ENCODE measurements at regions not wholly inside any gene's neighbourhood (a gene's known extent, or its start where the extent isn't known, plus 50 kb on each side); places are given as distances from the start of the nearest gene placed in this dataset.

DNA sequence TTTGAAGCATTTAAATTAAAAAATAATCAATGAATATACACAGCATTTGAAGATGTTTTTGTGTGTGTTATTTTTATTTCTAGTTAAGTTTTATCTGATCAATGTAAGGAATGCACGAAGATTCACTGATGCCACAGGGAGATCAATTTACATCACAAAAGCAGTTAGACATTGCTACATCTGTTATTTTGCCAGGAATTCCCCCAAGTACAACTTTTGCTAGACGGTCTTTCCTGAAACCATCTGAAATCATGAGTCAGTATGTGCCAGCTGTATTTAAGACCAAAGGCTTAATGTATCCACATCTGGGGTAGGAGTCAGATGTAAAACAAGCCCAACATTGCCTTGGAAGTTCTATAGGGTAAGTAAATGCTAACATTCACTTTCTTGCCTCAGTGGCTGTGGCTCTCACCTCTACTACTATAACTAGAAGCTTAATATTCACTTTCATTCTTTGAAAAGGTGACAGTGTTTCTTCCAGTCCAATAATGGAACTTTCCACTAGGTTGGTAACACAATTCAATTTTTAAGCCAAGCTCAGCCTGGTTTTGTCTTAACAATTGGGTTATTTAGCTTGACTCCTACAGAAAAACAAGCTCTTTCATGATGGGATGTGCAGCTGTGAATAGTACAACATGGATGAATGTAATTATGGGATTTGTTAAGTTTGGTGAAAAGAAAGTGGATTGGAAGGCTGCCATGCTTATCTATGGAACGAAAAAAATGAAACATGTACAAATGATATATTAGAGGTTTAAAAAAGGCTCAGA, 385.4 kb upstream of the TMEM132C start:
- no peak overlapping the region for H3K9ac ChIP-seq
- H3K4me1 ChIP-seq (ENCODE audit: insufficient read depth): no peaks in the 10 kb centered on the region
- in situ Hi-C loops (cut with MboI): no loop called here
- no peak overlapping the region for H3K27ac ChIP-seq
- H2AFZ ChIP-seq: no peak overlapping the region
- TF ChIP-seq EZH2phosphoT487 (IDR thresholded peaks at IDR 0.05; ENCODE audit: insufficient read depth, low read depth) (no peak), EZH2 (IDR thresholded peaks at IDR 0.05; ENCODE audit: insufficient read depth, poor library complexity, severe bottlenecking) (no peak)
- no peaks in the 10 kb centered on the region for H3K36me3 ChIP-seq (ENCODE audit: low read depth)
- H3K9me2 ChIP-seq (ENCODE audit: insufficient read depth): no peaks in the 10 kb centered on the region
- no peaks in the 10 kb centered on the region for H3F3A ChIP-seq (ENCODE audit: insufficient read depth)
- 40 to 47% methylated on average over 3 of the region's 3 CpGs for WGBS, 2 experiments (ENCODE audit: low coverage in 1 of 2, low lambda C conversion rate in 2 of 2, missing lambda C conversion rate in 2 of 2)
- no peaks in the 10 kb centered on the region for H3K27me3 ChIP-seq (replicated peaks; ENCODE audit: insufficient read depth)
- no peak overlapping the region for H3K4me2 ChIP-seq (ENCODE audit: unreplicated experiment)
- H4K20me1 ChIP-seq (ENCODE audit: insufficient read depth): no peaks in the 10 kb centered on the region
- no peak for DNase-seq
- no peaks in the 10 kb centered on the region for H3K9me3 ChIP-seq (ENCODE audit: low read depth)
- no peak overlapping the region for H3K4me3 ChIP-seq
- no peaks in the 10 kb centered on the region for H3K79me2 ChIP-seq (ENCODE audit: insufficient read depth)

DNA sequence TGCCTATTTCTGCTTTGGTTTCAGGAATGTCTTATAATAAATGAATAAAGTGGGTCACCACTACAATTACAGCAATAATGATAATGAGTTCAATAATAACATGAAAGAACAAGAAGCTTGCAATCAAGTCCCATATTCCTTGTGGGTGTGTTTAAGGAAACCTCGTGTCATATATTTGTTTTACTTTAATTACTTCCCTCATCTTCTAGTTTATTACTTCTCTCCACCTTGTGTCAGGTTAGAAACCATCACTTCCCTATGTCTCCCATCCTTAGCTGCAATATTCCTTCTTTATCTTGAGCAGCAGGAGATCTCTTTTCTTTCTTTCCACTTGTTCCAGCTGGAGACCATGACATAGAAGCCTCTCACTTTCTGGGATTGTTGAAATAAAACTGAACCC, 384.0 kb upstream of the TMEM132C start:
- H3K9me2 ChIP-seq (ENCODE audit: insufficient read depth): no peaks in the 10 kb centered on the region
- H3K36me3 ChIP-seq (ENCODE audit: low read depth): no peaks in the 10 kb centered on the region
- H3K27me3 ChIP-seq (replicated peaks; ENCODE audit: insufficient read depth): no peaks in the 10 kb centered on the region
- no peak for DNase-seq
- H2AFZ ChIP-seq: no peak overlapping the region
- H3K9ac ChIP-seq: no peak overlapping the region
- no peaks in the 10 kb centered on the region for H3K9me3 ChIP-seq (ENCODE audit: low read depth)
- H4K20me1 ChIP-seq (ENCODE audit: insufficient read depth): no peaks in the 10 kb centered on the region
- no peak overlapping the region for H3K27ac ChIP-seq
- no peaks in the 10 kb centered on the region for H3K4me1 ChIP-seq (ENCODE audit: insufficient read depth)
- in situ Hi-C loops (cut with MboI): no loop called here
- H3K4me3 ChIP-seq: no peak overlapping the region
- H3F3A ChIP-seq (ENCODE audit: insufficient read depth): no peaks in the 10 kb centered on the region
- no peaks in the 10 kb centered on the region for H3K79me2 ChIP-seq (ENCODE audit: insufficient read depth)
- 8 to 11% methylated on average over 1 of the region's 1 CpG for WGBS, 2 experiments (ENCODE audit: low coverage in 1 of 2, low lambda C conversion rate in 2 of 2, missing lambda C conversion rate in 2 of 2)
- H3K4me2 ChIP-seq (ENCODE audit: unreplicated experiment): no peak overlapping the region
- TF ChIP-seq EZH2 (IDR thresholded peaks at IDR 0.05; ENCODE audit: insufficient read depth, poor library complexity, severe bottlenecking): no peak
- no peak for TF ChIP-seq EZH2phosphoT487 (IDR thresholded peaks at IDR 0.05; ENCODE audit: insufficient read depth, low read depth)

DNA sequence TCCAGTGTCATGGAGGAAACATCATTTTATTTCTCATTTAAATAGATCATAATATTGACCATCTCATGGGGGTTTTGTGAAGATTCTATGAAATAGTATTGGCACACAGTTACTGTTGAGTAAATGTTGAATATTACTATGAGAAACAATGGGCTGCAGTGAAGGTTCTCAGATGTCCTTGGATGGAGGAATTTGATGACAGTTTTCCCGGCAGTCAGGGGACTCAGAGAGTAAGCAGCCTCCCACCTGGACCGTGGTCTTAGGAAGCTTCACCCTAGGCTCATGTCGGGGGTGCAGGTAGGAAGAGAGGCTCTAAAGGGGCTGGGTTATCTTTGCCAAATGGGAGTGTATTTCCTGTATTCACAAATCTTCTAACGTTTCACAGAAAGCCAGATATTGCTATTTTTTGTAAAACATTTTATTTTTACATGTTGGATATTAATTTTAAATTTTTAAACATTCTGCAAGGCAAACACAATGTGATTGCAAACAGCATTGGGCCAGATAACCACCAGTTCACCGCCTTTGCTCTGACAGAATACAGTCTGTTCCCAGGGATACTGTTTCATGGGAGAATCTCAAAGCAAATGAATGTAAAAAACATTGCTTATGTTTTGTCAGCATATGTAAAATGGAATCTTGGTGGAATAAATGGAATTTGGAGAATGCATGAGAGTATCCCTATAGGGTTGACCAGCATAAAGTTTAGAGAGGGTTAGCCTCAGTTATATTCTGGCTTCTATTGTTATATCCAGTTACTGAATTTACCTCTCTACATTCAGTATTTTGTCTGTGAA, 380.8 kb upstream of the TMEM132C start:
- Histone ChIP-seq H2AFZ (no peak overlapping the region), H3K4me1 (ENCODE audit: insufficient read depth) (no peaks in the 10 kb centered on the region), H3K79me2 (ENCODE audit: insufficient read depth) (no peaks in the 10 kb centered on the region), H3F3A (ENCODE audit: insufficient read depth) (no peaks in the 10 kb centered on the region), H3K4me3 (no peak overlapping the region), H3K9me3 (ENCODE audit: low read depth) (no peaks in the 10 kb centered on the region), H3K9me2 (ENCODE audit: insufficient read depth) (no peaks in the 10 kb centered on the region), H3K4me2 (ENCODE audit: unreplicated experiment) (no peak overlapping the region), H3K27ac (no peak overlapping the region), H3K9ac (no peak overlapping the region), H4K20me1 (ENCODE audit: insufficient read depth) (no peaks in the 10 kb centered on the region), H3K27me3 (replicated peaks; ENCODE audit: insufficient read depth) (no peaks in the 10 kb centered on the region), H3K36me3 (ENCODE audit: low read depth) (no peaks in the 10 kb centered on the region)
- TF ChIP-seq EZH2 (IDR thresholded peaks at IDR 0.05; ENCODE audit: insufficient read depth, poor library complexity, severe bottlenecking): no peak
- no peak for TF ChIP-seq EZH2phosphoT487 (IDR thresholded peaks at IDR 0.05; ENCODE audit: insufficient read depth, low read depth)
- no peak for DNase-seq
- 11 to 18% methylated on average over 5 of the region's 5 CpGs for WGBS, 2 experiments (ENCODE audit: low coverage in 1 of 2, low lambda C conversion rate in 2 of 2, missing lambda C conversion rate in 2 of 2)
- in situ Hi-C loops (cut with MboI): no loop called here

DNA sequence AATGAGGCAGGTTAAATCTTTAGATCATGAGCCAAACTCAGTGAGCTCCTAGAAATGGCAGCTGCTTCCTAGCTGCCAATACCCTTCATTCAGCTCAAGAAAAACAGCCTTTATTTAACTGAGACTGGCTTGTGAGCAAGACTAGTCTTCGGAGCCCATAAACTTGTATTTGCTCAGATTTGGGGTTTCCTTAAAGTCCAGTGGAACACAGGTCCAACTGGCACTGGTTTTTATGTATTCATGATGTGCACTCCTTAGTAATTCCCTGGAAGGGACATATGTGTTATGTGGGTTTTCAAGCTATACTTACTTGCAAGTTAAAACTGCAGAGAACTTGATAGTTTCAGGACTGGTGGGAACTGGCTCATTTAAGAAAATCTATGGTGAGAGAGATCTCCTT, 380.1 kb upstream of the TMEM132C start:
- no peaks in the 10 kb centered on the region for H3K79me2 ChIP-seq (ENCODE audit: insufficient read depth)
- TF ChIP-seq EZH2phosphoT487 (IDR thresholded peaks at IDR 0.05; ENCODE audit: insufficient read depth, low read depth): no peak
- TF ChIP-seq EZH2 (IDR thresholded peaks at IDR 0.05; ENCODE audit: insufficient read depth, poor library complexity, severe bottlenecking): no peak
- WGBS, 2 experiments (ENCODE audit: low coverage in 1 of 2, low lambda C conversion rate in 2 of 2, missing lambda C conversion rate in 2 of 2): 53 to 61% methylated on average over 1 of the region's 1 CpG
- no peak for DNase-seq
- H3F3A ChIP-seq (ENCODE audit: insufficient read depth): no peaks in the 10 kb centered on the region
- H3K9me2 ChIP-seq (ENCODE audit: insufficient read depth): no peaks in the 10 kb centered on the region
- no peak overlapping the region for H2AFZ ChIP-seq
- H3K36me3 ChIP-seq (ENCODE audit: low read depth): no peaks in the 10 kb centered on the region
- no peak overlapping the region for H3K27ac ChIP-seq
- H3K4me1 ChIP-seq (ENCODE audit: insufficient read depth): no peaks in the 10 kb centered on the region
- H3K4me3 ChIP-seq: no peak overlapping the region
- no peak overlapping the region for H3K4me2 ChIP-seq (ENCODE audit: unreplicated experiment)
- no peaks in the 10 kb centered on the region for H4K20me1 ChIP-seq (ENCODE audit: insufficient read depth)
- no peaks in the 10 kb centered on the region for H3K27me3 ChIP-seq (replicated peaks; ENCODE audit: insufficient read depth)
- in situ Hi-C loops (cut with MboI): no loop called here
- no peaks in the 10 kb centered on the region for H3K9me3 ChIP-seq (ENCODE audit: low read depth)
- no peak overlapping the region for H3K9ac ChIP-seq

Data from GM23248 (cell line).